IMR-90 (cell line): ENCODE measurements at regions not wholly inside any gene's neighbourhood (a gene's known extent, or its start where the extent isn't known, plus 50 kb on each side); places are given as distances from the start of the nearest gene placed in this dataset.

Experiments
- ATAC-seq: fragments of 200-7000 bp; cut with Tn5 transposase; 2 replicates; pipeline ENCODE4 v1.9.1; 2020; ENCODE audit warnings: low read depth, mild to moderate bottlenecking, moderate library complexity
- BruUV-seq: library from RNA; stranded (reverse); fragments of 400-500 nt; replicated peaks from 2 replicates; lab custom pipeline; 2021; lab: Mats Ljungman, UMichigan
- CTCF ChIA-PET: fragments of 300-600 bp; formaldehyde crosslinking; extraction: SDS; loops from one replicate; lab custom pipeline; 2021; ENCODE audit warnings: antibody characterized with exemption; lab: Yijun Ruan, JAX
- POLR2A ChIA-PET: fragments of 300-600 bp; sonication (Branson Sonifier 250); formaldehyde crosslinking; loops from one replicate; lab custom pipeline; 2022; ENCODE audit warnings: antibody characterized with exemption; ENCODE audit not compliant: unreplicated experiment; lab: Charles Lee
- DNase-seq: peaks from one replicate; pipeline ENCODE4 v3.0.0; 2013
- H2AFZ ChIP-seq: replicated peaks from 2 replicates; pipeline ENCODE3; 2013; ENCODE audit warnings: low read length, mild to moderate bottlenecking; ENCODE audit not compliant: poor library complexity
- H2AK5ac ChIP-seq: 2 replicates; pipeline ENCODE4 v1.6.1; 2013; ENCODE audit warnings: low read depth, low read length, inconsistent platforms
- H2AK9ac ChIP-seq: replicated peaks from 2 replicates; pipeline ENCODE3; 2013; ENCODE audit warnings: mild to moderate bottlenecking, low read depth, low read length, moderate library complexity; ENCODE audit not compliant: poor library complexity
- H2BK120ac ChIP-seq: 2 replicates; pipeline ENCODE4 v1.6.1; 2013; ENCODE audit warnings: low read depth, low read length, inconsistent platforms
- H2BK15ac ChIP-seq: 3 replicates; pipeline ENCODE4 v1.6.1; 2013; ENCODE audit warnings: low read depth, low read length, inconsistent platforms
- H2BK20ac ChIP-seq: 2 replicates; pipeline ENCODE4 v1.6.1; 2013; ENCODE audit warnings: low read depth, mild to moderate bottlenecking, inconsistent platforms, low read length, moderate library complexity
- H2BK5ac ChIP-seq: 2 replicates; pipeline ENCODE4 v1.6.1; 2013; ENCODE audit warnings: mild to moderate bottlenecking, low read depth, low read length, inconsistent platforms; ENCODE audit not compliant: poor library complexity, severe bottlenecking
- H3K14ac ChIP-seq: replicated peaks from 2 replicates; pipeline ENCODE4 v1.6.1; 2013; ENCODE audit warnings: low read depth, low read length, inconsistent platforms
- H3K18ac ChIP-seq: 2 replicates; pipeline ENCODE4 v1.6.1; 2013; ENCODE audit warnings: low read depth, low read length, control low read depth
- H3K23ac ChIP-seq: 2 replicates; pipeline ENCODE4 v1.6.1; 2013; ENCODE audit warnings: low read depth, low read length, inconsistent platforms
- H3K27ac ChIP-seq: 2 replicates; pipeline ENCODE4 v1.5.1; 2013; ENCODE audit warnings: mild to moderate bottlenecking, control low read depth, low read length; ENCODE audit not compliant: insufficient read depth
- H3K27me3 ChIP-seq: 2 replicates; pipeline ENCODE4 v1.6.1; 2013; ENCODE audit warnings: low read length; ENCODE audit not compliant: control insufficient read depth, insufficient read depth
- H3K36me3 ChIP-seq: 2 replicates; pipeline ENCODE4 v1.6.1; 2013; ENCODE audit warnings: low read length, mixed read lengths; ENCODE audit not compliant: control insufficient read depth, insufficient read depth
- H3K4ac ChIP-seq: 2 replicates; pipeline ENCODE4 v1.6.1; 2013; ENCODE audit warnings: low read depth, low read length, inconsistent platforms
- H3K4me1 ChIP-seq: 2 replicates; pipeline ENCODE4 v1.6.1; 2013; ENCODE audit warnings: low read length, mixed read lengths; ENCODE audit not compliant: control insufficient read depth, insufficient read depth
- H3K4me2 ChIP-seq: 2 replicates; pipeline ENCODE4 v1.6.1; 2013; ENCODE audit warnings: low read depth, mild to moderate bottlenecking, control low read depth, low read length, moderate library complexity
- H3K4me3 ChIP-seq: 2 replicates; pipeline ENCODE4 v1.5.1; 2013; ENCODE audit warnings: low read depth, mild to moderate bottlenecking, control low read depth, low read length, moderate library complexity; ENCODE audit not compliant: insufficient read depth
- H3K56ac ChIP-seq: 2 replicates; pipeline ENCODE4 v1.6.1; 2013; ENCODE audit warnings: low read length, inconsistent platforms; ENCODE audit not compliant: insufficient read depth; ENCODE audit errors: extremely low read depth
- H3K79me1 ChIP-seq, 2 experiments: 2 replicates each; pipeline ENCODE4 v1.6.1; 2013; ENCODE audit warnings: low read length in 2 of 2, inconsistent platforms in 1 of 2, low read depth in 1 of 2
- H3K9ac ChIP-seq: 2 replicates; pipeline ENCODE4 v1.6.1; 2013; ENCODE audit warnings: low read depth, low read length, control low read depth
- H3K9me1 ChIP-seq: 2 replicates; pipeline ENCODE4 v1.6.1; 2013; ENCODE audit warnings: low read length, inconsistent platforms; ENCODE audit not compliant: insufficient read depth
- H3K9me3 ChIP-seq: 2 replicates; pipeline ENCODE4 v1.6.1; 2013; ENCODE audit warnings: low read length; ENCODE audit not compliant: control insufficient read depth, insufficient read depth
- H4K20me1 ChIP-seq: 2 replicates; pipeline ENCODE4 v1.6.1; 2013; ENCODE audit warnings: low read length, inconsistent platforms; ENCODE audit not compliant: insufficient read depth
- H4K5ac ChIP-seq: 2 replicates; pipeline ENCODE4 v1.6.1; 2013; ENCODE audit warnings: mild to moderate bottlenecking, low read depth, low read length, control low read depth
- H4K8ac ChIP-seq, 2 experiments: 2 replicates each; pipeline ENCODE4 v1.6.1; 2013; ENCODE audit warnings: low read depth in 2 of 2, low read length in 2 of 2, control low read depth in 1 of 2, inconsistent platforms in 1 of 2
- H4K91ac ChIP-seq: 2 replicates; pipeline ENCODE4 v1.6.1; 2013; ENCODE audit warnings: low read depth, low read length, inconsistent platforms; ENCODE audit not compliant: insufficient read depth
- CEBPB ChIP-seq: IDR thresholded peaks from 2 replicates; pipeline ENCODE4 v1.6.1; 2012; ENCODE audit warnings: low read depth, low read length, improper control_type of control experiment
- CHD1 ChIP-seq: IDR thresholded peaks from 2 replicates; pipeline ENCODE4 v1.6.1; 2012; ENCODE audit warnings: low read depth, low read length, improper control_type of control experiment
- FOS ChIP-seq: fragments of 150-350 bp; IDR thresholded peaks from 2 replicates; pipeline ENCODE4 v1.6.1; 2016; ENCODE audit warnings: low read depth, low read length
- MAFK ChIP-seq: IDR thresholded peaks from 2 replicates; pipeline ENCODE4 v1.6.1; 2012; ENCODE audit warnings: low read depth, low read length, improper control_type of control experiment
- MXI1 ChIP-seq: IDR thresholded peaks from 2 replicates; pipeline ENCODE4 v1.6.1; 2012; ENCODE audit warnings: low read depth, mild to moderate bottlenecking, low read length, moderate library complexity, borderline replicate concordance
- NFE2L2 ChIP-seq: fragments of 150-350 bp; IDR thresholded peaks from 2 replicates; pipeline ENCODE4 v1.6.1; 2016; ENCODE audit warnings: low read depth, mild to moderate bottlenecking, low read length
- POLR2A ChIP-seq: IDR thresholded peaks from 2 replicates; pipeline ENCODE4 v1.6.1; 2012; ENCODE audit warnings: mild to moderate bottlenecking, low read depth, low read length
- RAD21 ChIP-seq: IDR thresholded peaks from 2 replicates; pipeline ENCODE4 v1.6.1; 2012; ENCODE audit warnings: low read length, improper control_type of control experiment
- RCOR1 ChIP-seq: IDR thresholded peaks from 2 replicates; pipeline ENCODE4 v1.6.1; 2012; ENCODE audit warnings: mild to moderate bottlenecking, low read length, improper control_type of control experiment; ENCODE audit not compliant: insufficient replicate concordance
- RFX5 ChIP-seq: IDR thresholded peaks from 2 replicates; pipeline ENCODE4 v1.8.0; 2012; ENCODE audit warnings: low read depth, mild to moderate bottlenecking, low read length, moderate library complexity
- SMC3 ChIP-seq: fragments of 150-350 bp; IDR thresholded peaks from 2 replicates; pipeline ENCODE4 v1.6.1; 2016; ENCODE audit warnings: low read depth, mild to moderate bottlenecking, antibody characterized with exemption, low read length, moderate library complexity
- WGBS, 2 experiments: methylation state at CpG; one replicate each; pipeline versions ENCODE4 v1.1.5 to v1.1.7; 2013; ENCODE audit warnings: missing lambda C conversion rate in 2 of 2; ENCODE audit not compliant: insufficient read length in 1 of 2; ENCODE audit errors: extremely low coverage in 2 of 2; 5-methylcytosine and 5-hydroxymethylcytosine counted together
- dilution Hi-C: fragments of 300-500 bp; cut with HindIII; formaldehyde crosslinking; loops from one replicate; pipeline ENCODE4 v1.14.3; 2018; ENCODE audit warnings: low sequenced_read_pairs; ENCODE audit not compliant: unreplicated experiment
- in situ Hi-C: fragments of 300-500 bp; cut with MboI; formaldehyde crosslinking; loops from 3 replicates; pipeline ENCODE4 v1.14.3; 2019; ENCODE audit warnings: low sequenced_read_pairs, inconsistent platforms, mixed read lengths
- intact Hi-C: fragments of 100-400 bp; cut with micrococcal nuclease; formaldehyde crosslinking; loops from 2 replicates; pipeline ENCODE4 v1.10.0; 2022
- TF ChIP-seq, protein P1 (sequence below): fragments of 150-350 bp; IDR thresholded peaks from 2 replicates; pipeline ENCODE4 v1.6.1; 2016; ENCODE audit warnings: low read depth, mild to moderate bottlenecking, low read length, moderate library complexity, borderline replicate concordance
- TF ChIP-seq, protein P2 (sequence below): fragments of 150-350 bp; IDR thresholded peaks from 2 replicates; pipeline ENCODE4 v1.6.1; 2017; ENCODE audit warnings: mild to moderate bottlenecking, antibody characterized with exemption, low read length, low read depth
- TF ChIP-seq, protein P3 (sequence below): conservative IDR thresholded peaks from 2 replicates; pipeline ENCODE4 v1.5.1; 2012; ENCODE audit warnings: mild to moderate bottlenecking, low read depth, low read length, improper control_type of control experiment

DNA sequence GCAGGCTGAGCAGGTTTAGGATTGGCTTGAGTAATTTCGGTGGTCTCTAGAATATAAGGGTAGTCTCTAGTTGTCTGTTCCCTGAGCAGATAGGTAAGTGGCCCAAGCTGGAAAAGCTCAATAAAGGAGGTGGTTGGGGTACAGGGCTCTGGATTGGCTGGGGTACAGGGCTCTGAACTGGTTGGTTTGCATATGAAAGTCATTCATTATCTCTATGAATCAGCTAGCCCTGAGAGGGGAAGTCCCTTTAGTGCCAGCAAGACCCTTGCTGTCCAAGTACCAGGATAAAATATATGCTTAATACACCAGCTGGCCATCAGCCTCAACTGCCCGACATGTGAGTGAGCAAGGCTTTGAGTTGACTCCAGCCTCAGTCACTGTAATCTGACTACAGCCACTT lies 93.0 kb downstream of the ZBTB18 start:
- Histone ChIP-seq H3K4me3 (no peak overlapping the region), H3K79me1 (no peaks in the 10 kb centered on the region), H4K5ac (no peak overlapping the region), H3K18ac (no peak overlapping the region), H2BK5ac (no peak overlapping the region), H3K23ac (no peak overlapping the region), H4K91ac (no peak overlapping the region), H3K4ac (no peak overlapping the region), H4K8ac (no peak overlapping the region), H3K56ac (no peak overlapping the region), H3K27ac (no peak overlapping the region), H3K9me1 (no peaks in the 10 kb centered on the region), H3K36me3 (no peaks in the 10 kb centered on the region), H3K4me1 (peaks cover 2% of the 10 kb centered on the region), H2AFZ (peak overlapping the region; percentile 14), H2AK9ac (no peak overlapping the region), H3K14ac (no peak overlapping the region), H2BK120ac (no peak overlapping the region), H2BK20ac (no peak overlapping the region), H2AK5ac (no peak overlapping the region), H2BK15ac (no peak overlapping the region), H3K4me2 (no peak overlapping the region), H3K9ac (no peak overlapping the region), H3K9me3 (no peaks in the 10 kb centered on the region), H4K20me1 (no peaks in the 10 kb centered on the region), H3K27me3 (0 out of 2 replicates have a peak, but pooled peaks cover 2% of the 10 kb centered on the region)
- dilution Hi-C loops = no loop called here
- DNase-seq (no peak), ATAC-seq (no peak)
- in situ Hi-C loops = no loop called here
- no TSS peak for BruUV-seq
- CTCF ChIA-PET = no interaction called here
- intact Hi-C loops = no loop called here
- POLR2A ChIA-PET = no interaction called here
- TF ChIP-seq NFE2L2 (no peak), RFX5 (no peak), CEBPB (no peak), RAD21 (no peak), MAFK (no peak), RCOR1 (no peak), POLR2A (no peak), FOS (no peak), CHD1 (no peak), MXI1 (no peak), SMC3 (no peak)
- TF ChIP-seq, protein P1, sequence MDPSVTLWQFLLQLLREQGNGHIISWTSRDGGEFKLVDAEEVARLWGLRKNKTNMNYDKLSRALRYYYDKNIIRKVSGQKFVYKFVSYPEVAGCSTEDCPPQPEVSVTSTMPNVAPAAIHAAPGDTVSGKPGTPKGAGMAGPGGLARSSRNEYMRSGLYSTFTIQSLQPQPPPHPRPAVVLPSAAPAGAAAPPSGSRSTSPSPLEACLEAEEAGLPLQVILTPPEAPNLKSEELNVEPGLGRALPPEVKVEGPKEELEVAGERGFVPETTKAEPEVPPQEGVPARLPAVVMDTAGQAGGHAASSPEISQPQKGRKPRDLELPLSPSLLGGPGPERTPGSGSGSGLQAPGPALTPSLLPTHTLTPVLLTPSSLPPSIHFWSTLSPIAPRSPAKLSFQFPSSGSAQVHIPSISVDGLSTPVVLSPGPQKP = no peak
- TF ChIP-seq, protein P2, sequence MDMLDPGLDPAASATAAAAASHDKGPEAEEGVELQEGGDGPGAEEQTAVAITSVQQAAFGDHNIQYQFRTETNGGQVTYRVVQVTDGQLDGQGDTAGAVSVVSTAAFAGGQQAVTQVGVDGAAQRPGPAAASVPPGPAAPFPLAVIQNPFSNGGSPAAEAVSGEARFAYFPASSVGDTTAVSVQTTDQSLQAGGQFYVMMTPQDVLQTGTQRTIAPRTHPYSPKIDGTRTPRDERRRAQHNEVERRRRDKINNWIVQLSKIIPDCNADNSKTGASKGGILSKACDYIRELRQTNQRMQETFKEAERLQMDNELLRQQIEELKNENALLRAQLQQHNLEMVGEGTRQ = no peak
- TF ChIP-seq, protein P3, sequence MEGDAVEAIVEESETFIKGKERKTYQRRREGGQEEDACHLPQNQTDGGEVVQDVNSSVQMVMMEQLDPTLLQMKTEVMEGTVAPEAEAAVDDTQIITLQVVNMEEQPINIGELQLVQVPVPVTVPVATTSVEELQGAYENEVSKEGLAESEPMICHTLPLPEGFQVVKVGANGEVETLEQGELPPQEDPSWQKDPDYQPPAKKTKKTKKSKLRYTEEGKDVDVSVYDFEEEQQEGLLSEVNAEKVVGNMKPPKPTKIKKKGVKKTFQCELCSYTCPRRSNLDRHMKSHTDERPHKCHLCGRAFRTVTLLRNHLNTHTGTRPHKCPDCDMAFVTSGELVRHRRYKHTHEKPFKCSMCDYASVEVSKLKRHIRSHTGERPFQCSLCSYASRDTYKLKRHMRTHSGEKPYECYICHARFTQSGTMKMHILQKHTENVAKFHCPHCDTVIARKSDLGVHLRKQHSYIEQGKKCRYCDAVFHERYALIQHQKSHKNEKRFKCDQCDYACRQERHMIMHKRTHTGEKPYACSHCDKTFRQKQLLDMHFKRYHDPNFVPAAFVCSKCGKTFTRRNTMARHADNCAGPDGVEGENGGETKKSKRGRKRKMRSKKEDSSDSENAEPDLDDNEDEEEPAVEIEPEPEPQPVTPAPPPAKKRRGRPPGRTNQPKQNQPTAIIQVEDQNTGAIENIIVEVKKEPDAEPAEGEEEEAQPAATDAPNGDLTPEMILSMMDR = no peak
- WGBS, 2 experiments = 100% methylated on average over 2 of the region's 2 CpGs; no CpG with 5 or more reads in 1 of the 2 experiments
